ENCODE measurements at regions not wholly inside any gene's neighbourhood (a gene's known extent, or its start where the extent isn't known, plus 50 kb on each side); places are given as distances from the start of the nearest gene placed in this dataset.

DNA sequence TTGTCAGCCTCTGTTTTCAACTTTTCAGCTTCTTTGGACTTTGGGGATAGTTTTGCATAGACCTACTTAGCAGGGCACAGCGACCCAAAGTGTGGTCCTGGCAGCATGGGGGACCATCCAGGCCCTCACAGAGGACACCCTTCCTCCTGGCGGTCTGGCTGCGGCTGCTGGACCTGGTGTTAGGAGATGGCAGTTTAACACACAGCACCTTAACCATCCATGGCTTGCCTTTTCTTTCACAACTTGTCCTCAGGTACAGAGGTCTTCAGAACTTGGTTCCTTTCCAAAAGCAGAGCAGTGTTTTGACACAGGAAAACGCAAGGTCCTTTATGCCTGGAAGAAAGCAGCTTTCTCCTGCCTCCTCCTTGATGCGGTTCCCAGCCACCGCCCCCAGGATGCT is 68.1 kb downstream of the RHOU start:
- DNase-seq (ENCODE audit: low spot score) (no peak), ATAC-seq (ENCODE audit: insufficient number of reproducible peaks, low FRiP score, low read depth) (no peak)
- Histone ChIP-seq H3K27me3 (replicated peaks; ENCODE audit: insufficient read depth) (no peaks in the 10 kb centered on the region), H3K4me3 (no peak overlapping the region), H3K9me3 (no peaks in the 10 kb centered on the region), H3K27ac (no peak overlapping the region), H3K36me3 (no peaks in the 10 kb centered on the region), H3K4me1 (ENCODE audit: control insufficient read depth in 1 of 2, low read depth in 2 of 2) (no peaks in the 10 kb centered on the region)
- TF ChIP-seq, protein P1, sequence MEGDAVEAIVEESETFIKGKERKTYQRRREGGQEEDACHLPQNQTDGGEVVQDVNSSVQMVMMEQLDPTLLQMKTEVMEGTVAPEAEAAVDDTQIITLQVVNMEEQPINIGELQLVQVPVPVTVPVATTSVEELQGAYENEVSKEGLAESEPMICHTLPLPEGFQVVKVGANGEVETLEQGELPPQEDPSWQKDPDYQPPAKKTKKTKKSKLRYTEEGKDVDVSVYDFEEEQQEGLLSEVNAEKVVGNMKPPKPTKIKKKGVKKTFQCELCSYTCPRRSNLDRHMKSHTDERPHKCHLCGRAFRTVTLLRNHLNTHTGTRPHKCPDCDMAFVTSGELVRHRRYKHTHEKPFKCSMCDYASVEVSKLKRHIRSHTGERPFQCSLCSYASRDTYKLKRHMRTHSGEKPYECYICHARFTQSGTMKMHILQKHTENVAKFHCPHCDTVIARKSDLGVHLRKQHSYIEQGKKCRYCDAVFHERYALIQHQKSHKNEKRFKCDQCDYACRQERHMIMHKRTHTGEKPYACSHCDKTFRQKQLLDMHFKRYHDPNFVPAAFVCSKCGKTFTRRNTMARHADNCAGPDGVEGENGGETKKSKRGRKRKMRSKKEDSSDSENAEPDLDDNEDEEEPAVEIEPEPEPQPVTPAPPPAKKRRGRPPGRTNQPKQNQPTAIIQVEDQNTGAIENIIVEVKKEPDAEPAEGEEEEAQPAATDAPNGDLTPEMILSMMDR (IDR thresholded peaks at IDR 0.05), result no peak

DNA sequence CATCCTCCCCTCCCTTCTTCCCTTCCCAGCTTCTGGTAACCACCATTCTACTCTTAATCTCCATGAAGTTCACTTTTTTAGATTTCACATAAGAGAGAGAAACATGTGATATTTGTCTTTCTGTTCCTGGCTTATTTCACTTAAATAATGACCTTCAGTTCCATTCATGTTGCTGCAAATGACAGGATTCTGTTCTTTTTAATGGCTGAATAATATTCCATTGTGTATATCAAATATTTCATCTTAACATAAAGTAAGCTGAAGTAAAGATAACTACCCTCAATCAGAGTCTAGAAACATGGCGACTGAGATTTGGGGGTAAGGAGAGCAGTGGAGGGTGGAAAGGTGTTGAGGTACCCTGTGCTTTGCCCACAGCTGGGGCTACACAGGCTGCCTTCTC is 68.9 kb downstream of the RHOU start:
- no peaks in the 10 kb centered on the region for H3K9me3 ChIP-seq
- no peak overlapping the region for H3K4me3 ChIP-seq
- H3K27ac ChIP-seq, result no peak overlapping the region
- no peak for DNase-seq (ENCODE audit: low spot score)
- no peaks in the 10 kb centered on the region for H3K4me1 ChIP-seq (ENCODE audit: control insufficient read depth in 1 of 2, low read depth in 2 of 2)
- H3K27me3 ChIP-seq (replicated peaks; ENCODE audit: insufficient read depth), result no peaks in the 10 kb centered on the region
- TF ChIP-seq, protein P1 (IDR thresholded peaks at IDR 0.05), result no peak
- H3K36me3 ChIP-seq, result no peaks in the 10 kb centered on the region
- ATAC-seq (ENCODE audit: insufficient number of reproducible peaks, low FRiP score, low read depth), result no peak

DNA sequence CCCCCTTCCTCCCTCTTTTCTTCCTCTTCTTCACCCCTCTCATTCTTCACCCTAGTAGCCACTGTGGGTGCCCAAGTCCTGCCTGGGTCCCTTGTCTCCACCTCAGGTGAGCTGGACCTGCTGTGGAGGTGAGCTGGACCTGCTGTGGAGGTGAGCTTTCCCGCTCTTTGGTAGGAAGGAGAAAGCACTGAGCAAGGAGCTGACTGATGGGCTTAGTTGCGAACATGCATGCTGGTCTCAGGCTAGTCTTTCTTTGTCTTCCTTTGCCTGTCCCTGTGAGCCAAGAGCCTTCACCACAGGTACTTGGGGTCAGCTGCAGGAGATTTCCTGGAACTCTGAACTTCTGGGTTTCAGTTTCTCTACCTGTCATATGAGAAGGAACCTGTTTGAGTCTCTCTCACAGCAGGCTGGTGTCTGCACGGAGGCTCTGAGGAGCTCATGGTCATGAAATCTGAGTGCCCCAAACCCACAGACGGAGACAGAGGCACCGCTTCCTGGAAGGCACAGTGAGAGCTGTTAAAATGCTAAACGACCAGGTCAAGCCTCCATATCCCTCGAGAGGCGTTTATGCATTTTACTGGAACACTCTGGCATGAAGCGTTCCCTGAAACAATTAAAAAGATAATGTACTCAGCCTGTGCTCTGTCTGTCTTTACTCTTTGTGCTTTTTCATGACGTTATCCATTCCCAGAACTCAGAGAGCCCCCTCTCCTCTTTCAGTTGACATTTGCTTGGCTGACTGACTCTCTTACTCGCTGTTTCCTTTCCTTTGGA is 69.5 kb downstream of the RHOU start:
- Histone ChIP-seq H3K4me3 (no peak overlapping the region), H3K36me3 (no peaks in the 10 kb centered on the region), H3K27me3 (replicated peaks; ENCODE audit: insufficient read depth) (no peaks in the 10 kb centered on the region), H3K9me3 (no peaks in the 10 kb centered on the region), H3K27ac (no peak overlapping the region), H3K4me1 (ENCODE audit: control insufficient read depth in 1 of 2, low read depth in 2 of 2) (no peaks in the 10 kb centered on the region)
- no peak for DNase-seq (ENCODE audit: low spot score)
- no peak for ATAC-seq (ENCODE audit: insufficient number of reproducible peaks, low FRiP score, low read depth)
- TF ChIP-seq, protein P1 (IDR thresholded peaks at IDR 0.05), result no peak

DNA sequence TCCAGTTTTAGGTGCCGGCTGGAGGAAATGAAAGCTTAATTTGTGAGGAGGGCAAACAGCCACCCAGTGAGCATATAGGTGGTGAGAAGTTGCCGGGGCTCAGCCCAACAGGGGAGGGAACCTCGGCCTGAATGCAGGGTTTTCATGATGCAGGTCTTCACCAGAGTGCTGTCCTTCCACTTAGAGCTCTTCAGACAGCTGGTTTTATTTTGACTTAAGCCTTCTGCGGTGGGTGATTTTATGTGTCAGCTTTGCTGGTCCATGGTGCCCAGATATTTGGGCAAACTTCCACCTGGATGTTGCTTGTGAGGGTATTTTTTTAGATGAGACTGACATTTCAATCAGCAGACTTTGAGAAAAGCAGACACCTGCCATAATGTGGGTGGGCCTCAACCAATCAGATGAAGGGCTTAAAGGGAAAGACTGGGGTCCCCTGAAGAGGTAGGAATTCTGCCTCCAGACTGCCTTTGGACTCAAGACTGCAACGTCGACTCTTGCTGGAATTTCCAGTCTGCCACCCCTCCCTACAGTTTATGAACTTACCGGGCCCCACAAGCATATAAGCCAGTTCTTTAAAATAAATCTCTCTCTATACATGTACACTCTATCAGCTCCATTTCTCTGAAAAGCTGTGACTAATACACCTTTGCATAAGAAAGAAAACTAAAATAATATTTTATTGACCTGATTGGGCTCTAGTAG is 72.8 kb downstream of the RHOU start:
- H3K27me3 ChIP-seq (replicated peaks; ENCODE audit: insufficient read depth), result no peaks in the 10 kb centered on the region
- DNase-seq (ENCODE audit: low spot score) (no peak), ATAC-seq (ENCODE audit: insufficient number of reproducible peaks, low FRiP score, low read depth) (no peak)
- TF ChIP-seq, protein P1 (IDR thresholded peaks at IDR 0.05), result no peak
- H3K4me3 ChIP-seq, result no peak overlapping the region
- H3K27ac ChIP-seq, result no peak overlapping the region
- H3K4me1 ChIP-seq (ENCODE audit: control insufficient read depth in 1 of 2, low read depth in 2 of 2), result peaks cover 3 to 12% of the 10 kb centered on the region in 2 donors
- H3K36me3 ChIP-seq, result no peaks in the 10 kb centered on the region
- no peaks in the 10 kb centered on the region for H3K9me3 ChIP-seq

DNA sequence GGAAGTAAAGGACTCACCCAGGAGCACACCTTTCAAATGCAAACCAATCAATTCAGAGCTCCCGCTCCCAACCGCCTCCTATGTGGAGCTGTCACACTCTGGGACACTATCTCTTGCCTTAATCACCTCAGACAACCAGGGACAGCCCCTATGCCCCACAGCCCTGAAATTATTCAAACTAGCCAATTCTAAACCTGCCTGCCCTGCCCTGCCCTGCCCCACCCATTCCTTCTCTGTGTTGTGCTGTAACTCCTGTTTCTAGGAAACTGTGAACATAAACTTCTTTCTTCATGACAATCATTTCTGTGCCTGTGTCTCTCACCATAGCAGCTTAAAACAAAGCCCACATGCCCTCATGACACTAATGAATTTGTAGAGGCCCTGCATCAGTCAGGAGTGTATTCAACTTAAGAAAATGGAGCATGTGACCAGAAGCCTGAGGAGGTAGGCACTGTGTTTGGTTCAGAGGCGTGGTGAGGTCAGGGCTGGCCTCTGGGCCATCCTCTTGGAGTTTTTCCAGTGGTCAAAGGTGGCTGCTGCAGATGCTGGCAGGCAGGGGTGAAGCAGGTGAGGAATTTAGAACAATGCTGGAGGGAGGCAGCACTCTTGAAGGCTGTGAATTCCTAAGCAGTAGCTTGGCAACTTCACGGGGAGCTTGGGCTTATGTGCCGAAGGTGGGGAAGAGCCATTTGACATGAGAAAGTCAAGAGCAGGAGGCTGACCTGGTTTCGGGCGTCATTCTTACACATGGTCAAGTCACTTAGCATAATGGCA is 74.5 kb downstream of the RHOU start:
- peaks cover 3 to 12% of the 10 kb centered on the region in 2 donors for H3K4me1 ChIP-seq (ENCODE audit: control insufficient read depth in 1 of 2, low read depth in 2 of 2)
- no peak overlapping the region for H3K4me3 ChIP-seq
- H3K27ac ChIP-seq, result no peak overlapping the region
- H3K36me3 ChIP-seq, result no peaks in the 10 kb centered on the region
- no peaks in the 10 kb centered on the region for H3K9me3 ChIP-seq
- DNase-seq (ENCODE audit: low spot score) (no peak), ATAC-seq (ENCODE audit: insufficient number of reproducible peaks, low FRiP score, low read depth) (no peak)
- no peaks in the 10 kb centered on the region for H3K27me3 ChIP-seq (replicated peaks; ENCODE audit: insufficient read depth)
- TF ChIP-seq, protein P1 (IDR thresholded peaks at IDR 0.05), result no peak

All from thoracic aorta (tissue), 2 donors.